ENCODE measurements at regions not wholly inside any gene's neighbourhood (a gene's known extent, or its start where the extent isn't known, plus 50 kb on each side); places are given as distances from the start of the nearest gene placed in this dataset.

- TF ChIP-seq, protein P1, sequence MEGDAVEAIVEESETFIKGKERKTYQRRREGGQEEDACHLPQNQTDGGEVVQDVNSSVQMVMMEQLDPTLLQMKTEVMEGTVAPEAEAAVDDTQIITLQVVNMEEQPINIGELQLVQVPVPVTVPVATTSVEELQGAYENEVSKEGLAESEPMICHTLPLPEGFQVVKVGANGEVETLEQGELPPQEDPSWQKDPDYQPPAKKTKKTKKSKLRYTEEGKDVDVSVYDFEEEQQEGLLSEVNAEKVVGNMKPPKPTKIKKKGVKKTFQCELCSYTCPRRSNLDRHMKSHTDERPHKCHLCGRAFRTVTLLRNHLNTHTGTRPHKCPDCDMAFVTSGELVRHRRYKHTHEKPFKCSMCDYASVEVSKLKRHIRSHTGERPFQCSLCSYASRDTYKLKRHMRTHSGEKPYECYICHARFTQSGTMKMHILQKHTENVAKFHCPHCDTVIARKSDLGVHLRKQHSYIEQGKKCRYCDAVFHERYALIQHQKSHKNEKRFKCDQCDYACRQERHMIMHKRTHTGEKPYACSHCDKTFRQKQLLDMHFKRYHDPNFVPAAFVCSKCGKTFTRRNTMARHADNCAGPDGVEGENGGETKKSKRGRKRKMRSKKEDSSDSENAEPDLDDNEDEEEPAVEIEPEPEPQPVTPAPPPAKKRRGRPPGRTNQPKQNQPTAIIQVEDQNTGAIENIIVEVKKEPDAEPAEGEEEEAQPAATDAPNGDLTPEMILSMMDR (IDR thresholded peaks at IDR 0.05): no peak
- TF ChIP-seq JUNB (IDR thresholded peaks at IDR 0.05): no peak
- no peak for TF ChIP-seq KDM1A (IDR thresholded peaks at IDR 0.05; ENCODE audit: low read depth)
- TF ChIP-seq CBX2 (IDR thresholded peaks at IDR 0.05; ENCODE audit: borderline replicate concordance, low read depth): no peak
- peak in 1 of 2 experiments; percentile 24; a peak in 1 of 4 replicates for TF ChIP-seq CEBPB (IDR thresholded peaks at IDR 0.05)
- TF ChIP-seq CHD2 (IDR thresholded peaks at IDR 0.05; ENCODE audit: low read length, partially characterized antibody): no peak
Measured at GRCh38 chr10:28087661-28088351, 88.9 kb upstream of the ODAD2 start.
